ENCODE measurements at regions not wholly inside any gene's neighbourhood (a gene's known extent, or its start where the extent isn't known, plus 50 kb on each side); places are given as distances from the start of the nearest gene placed in this dataset.

- Histone ChIP-seq H3K9me3 (ENCODE audit: control insufficient read depth, low read length) (no peaks in the 10 kb centered on the region), H3K27ac (ENCODE audit: low read depth, low read length, severe bottlenecking) (no peak overlapping the region), H3K4me1 (ENCODE audit: control insufficient read depth, insufficient read depth, low read length, poor library complexity, severe bottlenecking) (peaks cover 20% of the 10 kb centered on the region), H3K36me3 (ENCODE audit: control insufficient read depth, insufficient read depth, low read length) (no peaks in the 10 kb centered on the region), H3K4me3 (ENCODE audit: extremely low read depth, insufficient read depth, low read length, poor library complexity, severe bottlenecking) (no peak overlapping the region)
- 90 to 92% methylated on average over 6 to 10 of the region's 15 CpGs for WGBS, 2 experiments (ENCODE audit: insufficient coverage in 2 of 2)
Measured at GRCh38 chr19:31070146-31071065, 278.8 kb downstream of the TSHZ3 start.

GRCh38 chr19:31068268-31068667 lies 281.0 kb downstream of the TSHZ3 start:
- H3K4me3 ChIP-seq (ENCODE audit: extremely low read depth, insufficient read depth, low read length, poor library complexity, severe bottlenecking), result no peak overlapping the region
- no peaks in the 10 kb centered on the region for H3K36me3 ChIP-seq (ENCODE audit: control insufficient read depth, insufficient read depth, low read length)
- no peak overlapping the region for H3K27ac ChIP-seq (ENCODE audit: low read depth, low read length, severe bottlenecking)
- H3K9me3 ChIP-seq (ENCODE audit: control insufficient read depth, low read length), result no peaks in the 10 kb centered on the region
- H3K4me1 ChIP-seq (ENCODE audit: control insufficient read depth, insufficient read depth, low read length, poor library complexity, severe bottlenecking), result peaks cover 29% of the 10 kb centered on the region
- 85% methylated on average over 3 to 5 of the region's 6 CpGs for WGBS, 2 experiments (ENCODE audit: insufficient coverage in 2 of 2)

- WGBS, 2 experiments (ENCODE audit: insufficient coverage in 2 of 2), result 40 to 75% methylated on average over 1 to 3 of the region's 9 CpGs
- no peaks in the 10 kb centered on the region for H3K9me3 ChIP-seq (ENCODE audit: control insufficient read depth, low read length)
- peak overlapping the region; percentile 59 for H3K27ac ChIP-seq (ENCODE audit: low read depth, low read length, severe bottlenecking)
- H3K4me3 ChIP-seq (ENCODE audit: extremely low read depth, insufficient read depth, low read length, poor library complexity, severe bottlenecking), result no peak overlapping the region
- peaks cover 29% of the 10 kb centered on the region for H3K4me1 ChIP-seq (ENCODE audit: control insufficient read depth, insufficient read depth, low read length, poor library complexity, severe bottlenecking)
- no peaks in the 10 kb centered on the region for H3K36me3 ChIP-seq (ENCODE audit: control insufficient read depth, insufficient read depth, low read length)
Measured at GRCh38 chr19:31066385-31066784, 282.9 kb downstream of the TSHZ3 start.

GRCh38 chr19:31064491-31064890 lies 284.7 kb downstream of the TSHZ3 start:
- Histone ChIP-seq H3K27ac (ENCODE audit: low read depth, low read length, severe bottlenecking) (no peak overlapping the region), H3K9me3 (ENCODE audit: control insufficient read depth, low read length) (no peaks in the 10 kb centered on the region), H3K4me1 (ENCODE audit: control insufficient read depth, insufficient read depth, low read length, poor library complexity, severe bottlenecking) (peaks cover 29% of the 10 kb centered on the region), H3K36me3 (ENCODE audit: control insufficient read depth, insufficient read depth, low read length) (no peaks in the 10 kb centered on the region), H3K4me3 (ENCODE audit: extremely low read depth, insufficient read depth, low read length, poor library complexity, severe bottlenecking) (no peak overlapping the region)
- WGBS, 2 experiments (ENCODE audit: insufficient coverage in 2 of 2), result 79 to 84% methylated on average over 7 of the region's 9 CpGs

DNA sequence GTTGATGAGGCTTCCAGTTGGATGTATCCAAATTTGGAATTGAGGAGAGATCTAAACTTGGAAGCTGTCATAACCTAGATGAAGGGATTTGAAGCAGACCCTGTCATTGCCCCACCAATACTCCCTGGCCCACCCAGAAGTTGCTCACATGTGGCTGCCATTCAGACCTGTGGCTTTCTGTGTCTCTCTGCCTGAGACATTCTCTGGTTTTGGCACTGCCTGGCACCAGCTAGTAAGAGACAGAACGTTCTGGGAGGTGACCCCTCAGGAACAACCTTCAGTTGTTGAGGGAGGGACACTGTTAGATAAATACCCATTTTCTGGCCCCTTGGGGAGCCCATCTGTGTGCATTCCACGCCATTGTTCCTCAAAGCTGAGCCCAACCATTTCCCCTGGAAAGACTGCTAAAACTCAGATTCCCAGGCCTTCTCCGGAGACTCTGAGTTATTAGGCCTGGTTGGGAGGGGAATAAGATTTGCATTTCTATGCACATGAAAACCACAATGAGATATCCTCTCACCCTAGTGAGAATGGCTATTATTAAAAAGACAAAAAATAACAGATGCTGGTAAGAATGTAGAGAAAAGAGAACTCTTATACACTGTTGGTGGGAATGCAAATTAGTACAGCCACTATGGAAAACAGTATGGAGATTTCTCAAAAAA lies 290.4 kb downstream of the TSHZ3 start:
- no peaks in the 10 kb centered on the region for H3K4me1 ChIP-seq (ENCODE audit: control insufficient read depth, insufficient read depth, low read length, poor library complexity, severe bottlenecking)
- no peaks in the 10 kb centered on the region for H3K36me3 ChIP-seq (ENCODE audit: control insufficient read depth, insufficient read depth, low read length)
- 75 to 100% methylated on average over 1 of the region's 3 CpGs for WGBS, 2 experiments (ENCODE audit: insufficient coverage in 2 of 2)
- no peaks in the 10 kb centered on the region for H3K9me3 ChIP-seq (ENCODE audit: control insufficient read depth, low read length)
- H3K27ac ChIP-seq (ENCODE audit: low read depth, low read length, severe bottlenecking), result no peak overlapping the region
- no peak overlapping the region for H3K4me3 ChIP-seq (ENCODE audit: extremely low read depth, insufficient read depth, low read length, poor library complexity, severe bottlenecking)

GRCh38 chr19:31057476-31057875 lies 291.8 kb downstream of the TSHZ3 start:
- H3K36me3 ChIP-seq (ENCODE audit: control insufficient read depth, insufficient read depth, low read length), result no peaks in the 10 kb centered on the region
- H3K9me3 ChIP-seq (ENCODE audit: control insufficient read depth, low read length), result no peaks in the 10 kb centered on the region
- no peak overlapping the region for H3K4me3 ChIP-seq (ENCODE audit: extremely low read depth, insufficient read depth, low read length, poor library complexity, severe bottlenecking)
- WGBS, 2 experiments (ENCODE audit: insufficient coverage in 2 of 2), result 83 to 100% methylated on average over 1 of the region's 2 CpGs
- no peak overlapping the region for H3K27ac ChIP-seq (ENCODE audit: low read depth, low read length, severe bottlenecking)
- no peaks in the 10 kb centered on the region for H3K4me1 ChIP-seq (ENCODE audit: control insufficient read depth, insufficient read depth, low read length, poor library complexity, severe bottlenecking)

DNA sequence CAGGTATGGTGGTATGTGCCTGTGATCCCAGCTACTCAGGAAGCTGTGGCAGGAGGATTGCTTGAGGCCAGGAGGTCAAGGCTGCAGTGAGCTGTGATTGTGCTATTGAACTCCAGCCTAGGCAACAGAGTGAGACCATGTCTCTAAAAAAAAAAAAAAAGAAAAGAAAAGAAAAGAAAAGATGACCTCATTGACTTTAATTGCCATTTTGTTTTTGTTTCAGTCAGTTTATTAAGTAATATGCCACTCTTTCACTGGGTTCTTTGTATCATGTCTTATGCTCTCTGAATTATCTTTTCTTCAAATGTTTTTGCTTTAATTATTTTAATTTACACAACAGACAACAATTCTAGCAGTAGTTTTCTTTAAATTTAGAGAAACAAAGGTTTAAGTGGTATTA lies 293.8 kb downstream of the TSHZ3 start:
- Histone ChIP-seq H3K4me1 (ENCODE audit: control insufficient read depth, insufficient read depth, low read length, poor library complexity, severe bottlenecking) (no peaks in the 10 kb centered on the region), H3K27ac (ENCODE audit: low read depth, low read length, severe bottlenecking) (no peak overlapping the region), H3K9me3 (ENCODE audit: control insufficient read depth, low read length) (no peaks in the 10 kb centered on the region)

GRCh38 chr19:31054430-31054829 lies 294.8 kb downstream of the TSHZ3 start:
- WGBS, 2 experiments (ENCODE audit: insufficient coverage in 2 of 2), result 25 to 30% methylated on average over 2 to 3 of the region's 3 CpGs
- no peaks in the 10 kb centered on the region for H3K9me3 ChIP-seq (ENCODE audit: control insufficient read depth, low read length)
- no peak overlapping the region for H3K27ac ChIP-seq (ENCODE audit: low read depth, low read length, severe bottlenecking)
- no peaks in the 10 kb centered on the region for H3K36me3 ChIP-seq (ENCODE audit: control insufficient read depth, insufficient read depth, low read length)
- no peak overlapping the region for H3K4me3 ChIP-seq (ENCODE audit: extremely low read depth, insufficient read depth, low read length, poor library complexity, severe bottlenecking)
- H3K4me1 ChIP-seq (ENCODE audit: control insufficient read depth, insufficient read depth, low read length, poor library complexity, severe bottlenecking), result no peaks in the 10 kb centered on the region

More for the DNA sequence above, 293.8 kb downstream of the TSHZ3 start:
- no peak overlapping the region for H3K4me3 ChIP-seq (ENCODE audit: extremely low read depth, insufficient read depth, low read length, poor library complexity, severe bottlenecking)
- H3K36me3 ChIP-seq (ENCODE audit: control insufficient read depth, insufficient read depth, low read length), result no peaks in the 10 kb centered on the region

GRCh38 chr19:31049431-31049830 lies 299.8 kb downstream of the TSHZ3 start:
- no peaks in the 10 kb centered on the region for H3K4me1 ChIP-seq (ENCODE audit: control insufficient read depth, insufficient read depth, low read length, poor library complexity, severe bottlenecking)
- H3K4me3 ChIP-seq (ENCODE audit: extremely low read depth, insufficient read depth, low read length, poor library complexity, severe bottlenecking), result no peak overlapping the region
- H3K27ac ChIP-seq (ENCODE audit: low read depth, low read length, severe bottlenecking), result no peak overlapping the region
- H3K9me3 ChIP-seq (ENCODE audit: control insufficient read depth, low read length), result no peaks in the 10 kb centered on the region
- no peaks in the 10 kb centered on the region for H3K36me3 ChIP-seq (ENCODE audit: control insufficient read depth, insufficient read depth, low read length)
- WGBS, 2 experiments (ENCODE audit: insufficient coverage in 2 of 2), result 83 to 90% methylated on average over 1 to 5 of the region's 5 CpGs

DNA sequence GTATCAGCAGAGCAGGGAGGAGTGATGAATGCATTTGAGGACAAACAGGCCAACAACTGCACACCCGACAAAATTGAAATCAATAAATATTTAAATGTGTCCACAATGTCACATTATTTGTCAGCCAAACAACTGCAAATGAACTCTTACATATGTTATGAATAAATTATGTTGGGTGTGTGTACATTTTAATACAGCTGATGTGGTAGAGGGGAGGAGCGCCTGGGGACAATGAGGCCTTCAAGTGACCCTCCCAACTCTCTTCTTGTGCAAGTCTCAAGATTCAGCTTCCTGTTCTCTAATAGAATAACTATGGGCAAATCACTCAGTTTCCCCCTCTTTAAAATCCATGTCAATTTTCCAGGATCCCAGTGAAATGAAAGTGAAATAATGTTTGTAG lies 303.2 kb downstream of the TSHZ3 start:
- Histone ChIP-seq H3K4me1 (ENCODE audit: control insufficient read depth, insufficient read depth, low read length, poor library complexity, severe bottlenecking) (no peaks in the 10 kb centered on the region), H3K36me3 (ENCODE audit: control insufficient read depth, insufficient read depth, low read length) (no peaks in the 10 kb centered on the region), H3K27ac (ENCODE audit: low read depth, low read length, severe bottlenecking) (no peak overlapping the region), H3K9me3 (ENCODE audit: control insufficient read depth, low read length) (no peaks in the 10 kb centered on the region), H3K4me3 (ENCODE audit: extremely low read depth, insufficient read depth, low read length, poor library complexity, severe bottlenecking) (no peak overlapping the region)
- no CpG with 5 or more reads among the region's 2 CpGs for WGBS, 2 experiments (ENCODE audit: insufficient coverage in 2 of 2)

DNA sequence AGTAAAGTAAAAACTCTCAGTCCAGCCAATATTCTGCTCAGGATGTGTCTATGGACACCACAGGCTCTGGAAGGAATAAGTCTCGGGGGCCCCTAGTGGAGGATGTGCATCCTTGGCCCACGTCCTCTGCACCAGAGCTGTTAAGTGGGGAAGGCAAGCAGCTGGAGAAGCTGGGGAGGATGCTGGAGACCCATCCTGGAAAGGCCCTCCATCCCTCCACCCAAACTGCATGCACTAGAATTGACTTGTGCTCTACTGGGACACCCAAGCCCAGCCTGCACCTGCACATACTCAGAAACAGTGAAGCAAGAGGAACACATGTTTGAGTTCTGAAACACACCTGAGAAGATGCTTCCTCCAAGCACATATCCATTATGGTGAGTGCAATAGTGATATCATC lies 307.8 kb downstream of the TSHZ3 start:
- H3K36me3 ChIP-seq (ENCODE audit: control insufficient read depth, insufficient read depth, low read length), result no peaks in the 10 kb centered on the region
- no peaks in the 10 kb centered on the region for H3K9me3 ChIP-seq (ENCODE audit: control insufficient read depth, low read length)
- H3K4me3 ChIP-seq (ENCODE audit: extremely low read depth, insufficient read depth, low read length, poor library complexity, severe bottlenecking), result no peak overlapping the region
- WGBS, 2 experiments (ENCODE audit: insufficient coverage in 2 of 2), result 80% methylated on average over 1 of the region's 2 CpGs; no CpG with 5 or more reads in 1 of the 2 experiments
- H3K4me1 ChIP-seq (ENCODE audit: control insufficient read depth, insufficient read depth, low read length, poor library complexity, severe bottlenecking), result no peaks in the 10 kb centered on the region
- H3K27ac ChIP-seq (ENCODE audit: low read depth, low read length, severe bottlenecking), result no peak overlapping the region
